GM19455 (cell line): ENCODE measurements at regions not wholly inside any gene's neighbourhood (a gene's known extent, or its start where the extent isn't known, plus 50 kb on each side); places are given as distances from the start of the nearest gene placed in this dataset.

Experiments
- ATAC-seq: cut with Tn5 transposase; IDR thresholded peaks from one replicate; pipeline ENCODE4 v1.9.1; 2021; ENCODE audit not compliant: unreplicated experiment

- ATAC-seq, result no peak
Observed at GRCh38 chr9:113646946-113647914, 183.7 kb downstream of the RGS3 start.

DNA sequence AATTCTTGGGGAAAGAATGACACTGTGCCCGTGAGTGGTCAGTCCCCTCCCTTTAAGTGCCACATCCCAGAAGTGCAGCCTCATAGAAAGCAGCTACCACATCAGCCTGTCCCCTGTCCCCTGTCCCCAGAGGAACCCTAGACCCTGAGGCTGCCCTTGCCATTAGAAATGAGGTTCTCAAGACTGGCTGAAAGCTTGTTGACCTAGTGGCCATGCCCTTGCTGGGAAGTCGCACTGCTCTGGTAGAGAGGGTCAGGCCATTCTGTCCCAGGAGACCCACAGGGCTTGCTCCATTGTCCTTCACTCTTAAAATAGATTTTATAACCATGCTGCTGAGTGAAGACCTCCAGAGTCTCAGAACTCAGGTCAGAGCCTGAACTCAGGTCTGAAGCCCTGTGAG lies 184.5 kb downstream of the RGS3 start:
- no peak for ATAC-seq

DNA sequence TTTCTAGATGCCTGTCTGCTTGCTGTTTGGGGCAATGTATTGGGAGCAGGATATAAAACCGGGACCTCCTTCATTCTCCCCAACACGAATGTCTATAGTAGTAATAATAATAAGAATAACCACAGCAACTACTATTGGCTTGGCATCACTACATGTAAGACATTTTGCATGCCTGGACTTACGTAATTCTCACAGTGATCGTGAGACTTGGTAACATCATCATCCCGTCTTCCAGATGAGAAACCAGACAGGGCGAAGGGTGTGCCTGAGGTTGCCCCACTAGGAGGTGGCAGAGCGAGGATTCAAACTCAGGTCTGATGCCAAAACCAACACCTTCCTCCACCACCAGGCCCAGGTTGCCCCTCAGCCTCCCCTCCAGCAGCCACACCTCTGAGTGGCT lies 185.1 kb downstream of the RGS3 start:
- no peak for ATAC-seq

- no peak for ATAC-seq
Observed at GRCh38 chr9:113649054-113649453, 185.5 kb downstream of the RGS3 start.

GRCh38 chr9:113649855-113650206 lies 186.3 kb downstream of the RGS3 start:
- ATAC-seq, result no peak

- ATAC-seq, result no peak
Observed at GRCh38 chr9:113650207-113651131, 186.9 kb downstream of the RGS3 start.

DNA sequence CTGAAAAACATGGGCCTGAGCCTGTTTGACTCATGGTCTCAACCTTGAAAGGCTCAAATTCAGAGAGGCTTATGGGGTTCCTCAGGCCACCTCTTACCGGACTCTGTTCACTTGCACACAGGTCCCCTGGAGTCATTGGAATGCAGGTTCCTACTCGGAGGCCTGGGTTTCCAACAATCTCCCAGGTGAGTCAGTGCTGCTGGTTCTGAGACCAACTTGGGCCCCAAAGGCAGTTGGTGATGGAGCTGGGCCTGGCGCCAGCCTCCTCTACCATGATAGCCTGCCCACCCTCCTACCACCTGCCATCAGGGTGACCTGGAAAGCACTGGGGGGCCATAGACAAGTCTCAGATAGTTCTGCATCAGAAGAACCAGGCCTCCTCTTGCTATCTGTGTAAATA lies 188.4 kb downstream of the RGS3 start:
- ATAC-seq, result no peak

DNA sequence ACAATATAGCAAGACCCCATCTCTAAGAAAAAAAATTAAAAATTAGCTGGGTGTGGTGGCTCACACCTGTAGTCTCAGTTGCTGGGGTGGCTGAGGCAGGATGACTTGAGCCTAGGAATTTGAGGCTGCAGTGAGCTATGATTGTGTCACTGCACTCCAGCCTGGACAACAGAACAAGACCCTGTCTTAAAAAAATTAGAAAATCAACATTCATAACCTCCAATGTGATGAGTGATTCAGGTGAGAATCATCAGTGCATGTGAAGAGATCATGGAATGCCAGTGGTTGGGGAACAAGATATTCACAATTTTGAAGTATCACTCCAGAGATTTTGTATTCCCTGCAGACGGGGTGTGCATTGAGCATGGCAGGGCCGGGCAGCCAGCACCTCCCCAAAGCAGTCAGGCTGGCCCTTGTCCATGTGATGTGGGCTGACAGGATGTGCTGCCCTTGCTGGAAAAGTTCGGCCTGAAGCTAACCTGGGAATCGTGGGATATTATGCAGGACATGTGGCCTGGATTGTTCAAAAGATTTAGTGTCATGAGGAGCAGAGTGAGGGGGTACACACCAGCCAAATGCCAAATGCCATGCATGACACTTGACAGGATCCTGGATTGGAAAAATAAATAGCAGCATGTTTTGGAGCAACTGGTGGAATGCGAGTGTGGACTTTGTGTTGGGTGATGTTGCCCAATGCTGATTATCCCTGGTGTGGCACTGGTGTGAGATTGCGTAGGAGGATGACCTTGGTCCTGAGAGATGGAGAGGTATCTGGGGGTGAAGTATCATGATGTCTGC lies 189.0 kb downstream of the RGS3 start:
- ATAC-seq, result no peak

GRCh38 chr9:113653746-113654604 lies 190.4 kb downstream of the RGS3 start:
- no peak for ATAC-seq

GRCh38 chr9:113654605-113655428 lies 191.3 kb downstream of the RGS3 start:
- no peak for ATAC-seq

DNA sequence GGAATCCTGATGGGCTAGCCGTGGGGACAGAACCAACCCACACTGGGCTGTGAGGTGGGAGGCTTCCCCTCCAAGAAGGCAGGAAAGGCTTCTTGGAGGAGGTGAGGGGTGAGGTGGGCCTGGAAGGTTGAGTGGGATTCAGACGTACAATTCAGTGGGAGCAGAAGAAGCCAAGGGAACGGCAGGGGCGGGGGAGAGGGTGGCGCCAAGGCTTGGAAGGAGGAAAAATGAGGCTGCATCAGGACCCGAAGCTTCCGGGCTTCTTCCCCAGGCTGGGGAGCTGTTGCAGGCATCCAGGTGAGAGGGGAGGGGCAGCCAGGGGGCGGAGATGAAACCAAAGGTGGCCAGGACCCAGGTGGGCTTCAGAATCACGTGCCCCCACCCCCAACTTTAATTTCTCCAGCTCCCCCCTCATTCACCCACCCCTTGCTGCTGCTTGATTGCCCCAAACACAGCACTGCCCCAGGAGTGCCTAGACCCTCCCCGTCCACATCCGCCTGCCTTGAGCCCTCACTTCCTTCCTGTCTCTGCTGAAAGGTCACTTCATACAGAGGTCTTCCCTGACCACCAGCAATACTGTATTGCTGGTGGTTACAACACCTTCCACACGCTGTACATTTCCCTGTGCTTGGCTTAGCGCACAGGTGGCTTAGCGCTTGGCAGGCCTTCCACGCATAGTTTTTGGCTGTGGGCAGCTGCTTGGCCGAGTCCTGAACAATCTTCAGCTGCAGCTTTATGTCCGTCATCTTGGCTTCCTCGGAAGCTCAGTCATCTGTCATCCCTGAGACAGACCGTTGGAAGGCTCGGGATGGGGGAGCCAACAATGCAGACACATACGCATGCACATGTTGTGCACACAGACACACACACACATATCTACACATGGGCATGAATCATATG lies 193.5 kb downstream of the RGS3 start:
- no peak for ATAC-seq

GRCh38 chr9:113657765-113658544 lies 194.4 kb downstream of the RGS3 start:
- ATAC-seq, result peak; percentile 86

GRCh38 chr9:113658545-113658895 lies 195.0 kb downstream of the RGS3 start:
- no peak for ATAC-seq

GRCh38 chr9:113659039-113659438 lies 195.5 kb downstream of the RGS3 start:
- no peak for ATAC-seq

- no peak for ATAC-seq
Observed at GRCh38 chr9:113659740-113660139, 196.2 kb downstream of the RGS3 start.

DNA sequence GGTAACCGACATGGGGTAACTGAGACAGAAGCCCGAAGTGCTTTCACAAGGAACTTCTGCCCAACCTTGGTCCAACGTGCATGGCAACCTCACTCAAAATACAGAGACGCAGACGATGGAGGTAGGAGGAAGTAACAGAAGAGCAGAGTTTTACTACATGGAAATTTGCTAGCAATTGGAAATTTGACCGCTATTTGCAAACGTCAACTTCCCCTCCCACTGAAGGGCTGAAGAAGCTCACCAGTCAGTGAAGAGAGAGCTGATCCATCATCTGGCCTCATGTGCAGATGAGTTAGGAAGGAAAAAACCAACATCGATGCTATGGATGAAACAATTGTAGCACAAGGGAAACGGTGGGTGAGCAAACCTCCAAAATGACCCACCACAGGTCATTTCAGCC lies 196.7 kb downstream of the RGS3 start:
- ATAC-seq, result no peak

DNA sequence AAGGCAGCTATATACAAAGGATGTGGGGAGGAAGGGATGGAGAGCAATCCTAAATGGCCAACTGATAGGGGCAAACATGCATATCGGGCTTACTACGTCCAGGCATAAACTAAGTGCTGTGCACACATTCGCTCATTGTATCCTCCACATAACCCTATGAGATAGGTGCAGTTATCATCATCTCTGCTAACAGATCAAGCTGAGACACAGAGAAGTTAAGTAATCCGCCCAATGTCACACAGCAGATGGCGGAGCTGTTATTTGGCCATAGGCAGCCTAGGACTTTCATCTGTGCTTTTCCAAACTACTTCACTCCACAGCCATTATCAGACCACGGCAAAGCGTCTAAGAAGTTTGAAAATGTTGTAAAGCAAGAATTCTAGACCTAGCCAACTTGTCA lies 197.5 kb downstream of the RGS3 start:
- no peak for ATAC-seq
